Fibroblast of mammary gland (primary cell): ENCODE measurements at regions not wholly inside any gene's neighbourhood (a gene's known extent, or its start where the extent isn't known, plus 50 kb on each side); places are given as distances from the start of the nearest gene placed in this dataset.

Experiments
- DNase-seq: peaks from one replicate; pipeline ENCODE4 v3.0.0-alpha.2; 2010; ENCODE audit warnings: low read depth
- H3K4me3 ChIP-seq: 2 replicates; pipeline ENCODE4 v1.5.1; 2011; ENCODE audit warnings: low read depth, mild to moderate bottlenecking, low read length, moderate library complexity; ENCODE audit not compliant: control insufficient read depth
- CTCF ChIP-seq: conservative IDR thresholded peaks from 2 replicates; pipeline ENCODE4 v1.5.1; 2011; ENCODE audit warnings: low read depth, low read length, inconsistent platforms; ENCODE audit not compliant: control insufficient read depth, insufficient read depth

GRCh38 chr18:75779910-75780309 lies 352.4 kb upstream of the SMIM21 start:
- no peak overlapping the region for H3K4me3 ChIP-seq
- no peak for TF ChIP-seq CTCF

GRCh38 chr18:75779450-75779849 lies 351.9 kb upstream of the SMIM21 start:
- H3K4me3 ChIP-seq, result no peak overlapping the region
- no peak for DNase-seq
- TF ChIP-seq CTCF, result no peak

More at GRCh38 chr18:75779910-75780309, 352.4 kb upstream of the SMIM21 start:
- no peak for DNase-seq

GRCh38 chr18:75777630-75778029 lies 350.1 kb upstream of the SMIM21 start:
- no peak for TF ChIP-seq CTCF
- no peak for DNase-seq

GRCh38 chr18:75775121-75775520 lies 347.6 kb upstream of the SMIM21 start:
- no peak overlapping the region for H3K4me3 ChIP-seq
- no peak for DNase-seq
- TF ChIP-seq CTCF, result no peak

More at GRCh38 chr18:75777630-75778029, 350.1 kb upstream of the SMIM21 start:
- H3K4me3 ChIP-seq, result no peak overlapping the region

GRCh38 chr18:75773618-75774017 lies 346.1 kb upstream of the SMIM21 start:
- no peak for TF ChIP-seq CTCF
- no peak overlapping the region for H3K4me3 ChIP-seq
- DNase-seq, result no peak

- no peak overlapping the region for H3K4me3 ChIP-seq
- DNase-seq, result no peak
- TF ChIP-seq CTCF, result no peak
Measured at GRCh38 chr18:75762758-75763157, 335.3 kb upstream of the SMIM21 start.

- no peak overlapping the region for H3K4me3 ChIP-seq
- no peak for DNase-seq
- no peak for TF ChIP-seq CTCF
Measured at GRCh38 chr18:75760208-75760607, 332.7 kb upstream of the SMIM21 start.
